DND-41 (cell line): ENCODE measurements at regions not wholly inside any gene's neighbourhood (a gene's known extent, or its start where the extent isn't known, plus 50 kb on each side); places are given as distances from the start of the nearest gene placed in this dataset.
"Not testable (repeated sequence)": the region's sequence is repeated elsewhere in the genome, so short reads cannot be mapped to it uniquely, and the experiment has no call there.

ENCODE experiments used
- ATAC-seq: fragments of 200-7000 bp; cut with Tn5 transposase; 3 replicates; pipeline ENCODE4 v1.9.1; 2021; ENCODE audit warnings: low read depth; ENCODE audit not compliant: insufficient read depth
- DNase-seq: peaks from one replicate; pipeline ENCODE4 v3.0.0-alpha.2; 2020
- H2AFZ ChIP-seq: 2 replicates; pipeline ENCODE4 v1.6.0; 2012; ENCODE audit warnings: low read depth, low read length
- H3K27ac ChIP-seq: 2 replicates; pipeline ENCODE4 v1.5.1; 2012; ENCODE audit warnings: low read length, inconsistent platforms
- H3K27me3 ChIP-seq: fragments of 200-600 bp; sonication (generic); 2 replicates; pipeline ENCODE4 v1.6.0; 2012; ENCODE audit warnings: low read length, mild to moderate bottlenecking, inconsistent platforms; ENCODE audit not compliant: insufficient read depth, poor library complexity
- H3K36me3 ChIP-seq: 2 replicates; pipeline ENCODE4 v1.5.1; 2012; ENCODE audit warnings: low read length, inconsistent platforms; ENCODE audit not compliant: insufficient read depth
- H3K4me1 ChIP-seq: 2 replicates; pipeline ENCODE4 v1.5.1; 2012; ENCODE audit warnings: mild to moderate bottlenecking, low read length; ENCODE audit not compliant: insufficient read depth
- H3K4me2 ChIP-seq: 2 replicates; pipeline ENCODE4 v1.6.0; 2012; ENCODE audit warnings: mild to moderate bottlenecking, moderate library complexity, low read length, inconsistent platforms; ENCODE audit not compliant: insufficient read depth
- H3K4me3 ChIP-seq, 2 experiments: fragments of 200-600 bp in 1 of 2; shearing (Covaris generic) in 1 of 2; 2 replicates each; pipeline ENCODE4 v1.5.1; 2012 to 2016; ENCODE audit warnings: inconsistent platforms in 2 of 2, low read length in 2 of 2, mild to moderate bottlenecking in 2 of 2, low read depth in 1 of 2, moderate library complexity in 1 of 2
- H3K79me2 ChIP-seq: 2 replicates; pipeline ENCODE4 v1.6.0; 2012; ENCODE audit warnings: low read length, inconsistent platforms; ENCODE audit not compliant: insufficient read depth
- H3K9ac ChIP-seq: 2 replicates; pipeline ENCODE4 v1.6.0; 2012; ENCODE audit warnings: low read depth, mild to moderate bottlenecking, inconsistent platforms, low read length, moderate library complexity
- H3K9me3 ChIP-seq: 2 replicates; pipeline ENCODE4 v1.5.1; 2012; ENCODE audit warnings: low read length, moderate library complexity, mild to moderate bottlenecking, inconsistent platforms; ENCODE audit not compliant: insufficient read depth, severe bottlenecking
- H4K20me1 ChIP-seq: 2 replicates; pipeline ENCODE4 v1.6.0; 2012; ENCODE audit warnings: low read length; ENCODE audit not compliant: insufficient read depth
- EZH2 ChIP-seq: IDR thresholded peaks from 3 replicates; pipeline ENCODE4 v1.6.1; 2012; ENCODE audit warnings: borderline replicate concordance, low read depth, mild to moderate bottlenecking, moderate library complexity, low read length, inconsistent platforms; ENCODE audit not compliant: severe bottlenecking
- TF ChIP-seq, protein P1 (sequence below): IDR thresholded peaks from 2 replicates; pipeline ENCODE4 v1.5.1; 2012; ENCODE audit warnings: borderline replicate concordance, low read length, moderate library complexity, mild to moderate bottlenecking; ENCODE audit not compliant: poor library complexity, severe bottlenecking; ENCODE audit errors: extremely low read depth

DNA sequence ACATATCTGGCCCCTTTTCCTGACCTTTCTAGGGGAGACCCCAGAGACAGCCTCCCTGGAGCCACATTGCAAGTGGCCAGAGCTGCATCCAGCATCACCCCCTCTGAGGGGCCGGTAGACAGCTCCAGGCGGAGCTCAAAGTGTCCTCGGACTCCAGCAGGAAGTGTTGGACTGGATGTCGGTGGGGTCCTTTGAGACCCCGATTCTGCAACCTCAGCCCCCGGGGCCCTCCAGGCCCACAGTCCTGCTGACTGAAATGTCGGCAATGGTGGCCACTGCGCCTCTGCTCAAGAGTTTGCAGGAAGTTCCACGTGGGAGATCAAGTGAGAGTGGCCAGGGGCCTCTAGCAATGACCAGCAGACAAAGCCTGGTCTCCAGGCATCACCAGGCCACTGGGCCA is 115.9 kb upstream of the FOXD4L5 start:
- no peak overlapping the region for H3K4me2 ChIP-seq
- ATAC-seq (no peak), DNase-seq (no peak)
- no peak overlapping the region for H3K9ac ChIP-seq
- no peak overlapping the region for H3K27ac ChIP-seq
- H3K79me2 ChIP-seq = no peaks in the 10 kb centered on the region
- no peak overlapping the region for H3K4me3 ChIP-seq
- H3K36me3 ChIP-seq = no peaks in the 10 kb centered on the region
- no peaks in the 10 kb centered on the region for H3K27me3 ChIP-seq
- H4K20me1 ChIP-seq = no peaks in the 10 kb centered on the region
- TF ChIP-seq EZH2 = no peak
- TF ChIP-seq, protein P1, sequence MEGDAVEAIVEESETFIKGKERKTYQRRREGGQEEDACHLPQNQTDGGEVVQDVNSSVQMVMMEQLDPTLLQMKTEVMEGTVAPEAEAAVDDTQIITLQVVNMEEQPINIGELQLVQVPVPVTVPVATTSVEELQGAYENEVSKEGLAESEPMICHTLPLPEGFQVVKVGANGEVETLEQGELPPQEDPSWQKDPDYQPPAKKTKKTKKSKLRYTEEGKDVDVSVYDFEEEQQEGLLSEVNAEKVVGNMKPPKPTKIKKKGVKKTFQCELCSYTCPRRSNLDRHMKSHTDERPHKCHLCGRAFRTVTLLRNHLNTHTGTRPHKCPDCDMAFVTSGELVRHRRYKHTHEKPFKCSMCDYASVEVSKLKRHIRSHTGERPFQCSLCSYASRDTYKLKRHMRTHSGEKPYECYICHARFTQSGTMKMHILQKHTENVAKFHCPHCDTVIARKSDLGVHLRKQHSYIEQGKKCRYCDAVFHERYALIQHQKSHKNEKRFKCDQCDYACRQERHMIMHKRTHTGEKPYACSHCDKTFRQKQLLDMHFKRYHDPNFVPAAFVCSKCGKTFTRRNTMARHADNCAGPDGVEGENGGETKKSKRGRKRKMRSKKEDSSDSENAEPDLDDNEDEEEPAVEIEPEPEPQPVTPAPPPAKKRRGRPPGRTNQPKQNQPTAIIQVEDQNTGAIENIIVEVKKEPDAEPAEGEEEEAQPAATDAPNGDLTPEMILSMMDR = no peak
- no peak overlapping the region for H2AFZ ChIP-seq
- H3K9me3 ChIP-seq = no peaks in the 10 kb centered on the region
- H3K4me1 ChIP-seq = no peaks in the 10 kb centered on the region

DNA sequence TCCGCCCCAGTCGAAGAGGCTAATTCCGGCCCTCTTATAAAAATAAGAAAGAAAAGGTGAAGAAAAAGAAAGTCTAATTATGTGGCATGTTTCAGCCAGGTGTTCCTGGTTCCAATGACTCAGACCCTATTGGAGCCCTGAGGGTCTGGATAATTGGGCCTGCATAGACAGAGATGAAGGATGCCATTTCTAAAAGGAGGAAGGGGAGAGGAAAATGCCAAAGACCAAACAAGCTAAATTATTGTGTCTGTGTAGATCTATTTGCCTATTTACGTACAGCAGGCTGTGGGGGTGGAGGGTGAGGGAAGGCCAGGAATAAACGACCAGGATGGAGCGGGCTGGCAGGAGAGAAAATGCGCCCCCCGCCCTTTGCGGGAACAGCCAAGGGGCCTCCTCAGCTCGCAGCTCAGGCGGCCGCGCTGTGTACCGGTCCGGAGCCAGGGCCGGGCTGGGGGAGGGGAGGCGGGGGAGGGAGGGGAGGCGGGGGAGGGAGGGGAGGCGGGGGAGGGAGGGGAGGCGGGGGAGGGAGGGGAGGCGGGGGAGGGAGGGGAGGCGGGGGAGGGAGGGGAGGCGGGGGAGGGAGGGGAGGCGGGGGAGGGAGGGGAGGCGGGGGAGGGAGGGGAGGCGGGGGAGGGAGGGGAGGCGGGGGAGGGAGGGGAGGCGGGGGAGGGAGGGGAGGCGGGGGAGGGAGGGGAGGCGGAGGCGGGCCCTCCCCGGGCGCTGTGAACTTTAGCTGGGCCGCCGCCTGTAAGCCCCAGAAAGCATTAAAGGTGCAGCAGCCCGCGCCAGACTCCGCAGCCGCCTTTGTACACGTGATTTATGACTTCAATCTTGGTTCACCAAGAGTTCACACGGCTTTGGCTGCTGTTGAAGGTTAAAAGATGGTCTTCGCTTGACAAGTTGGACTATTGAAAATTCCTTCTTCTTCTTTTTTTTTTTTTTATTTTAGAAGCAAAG is 113.0 kb upstream of the FOXD4L5 start:
- not testable (repeated sequence) for DNase-seq, H3K36me3 ChIP-seq, ATAC-seq, H3K4me3 ChIP-seq, H3K9me3 ChIP-seq, H4K20me1 ChIP-seq, H3K9ac ChIP-seq, H3K4me1 ChIP-seq, H3K79me2 ChIP-seq, H3K27me3 ChIP-seq, H3K27ac ChIP-seq, H2AFZ ChIP-seq, H3K4me2 ChIP-seq

DNA sequence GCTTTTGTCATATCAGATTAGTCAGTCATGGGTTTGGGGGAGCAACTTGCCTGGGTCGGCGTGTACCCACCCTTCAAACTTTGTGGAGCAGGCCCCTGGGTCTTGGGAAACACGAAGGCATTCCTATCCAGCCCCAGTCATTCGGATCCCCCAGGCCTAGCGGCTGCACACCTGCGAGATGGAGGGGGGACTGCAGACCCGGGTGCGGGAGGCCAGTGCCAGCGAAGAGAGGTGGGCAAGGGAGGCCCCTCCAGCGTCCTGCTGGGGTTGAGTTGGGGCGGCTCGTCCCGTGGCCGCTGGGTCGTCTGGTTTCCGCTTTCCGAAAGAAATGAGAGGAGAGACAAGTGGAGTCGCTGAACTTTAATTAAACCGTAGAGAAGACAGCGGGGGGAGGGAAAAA is 112.2 kb upstream of the FOXD4L5 start:
- not testable (repeated sequence) for DNase-seq, H3K9me3 ChIP-seq, H4K20me1 ChIP-seq, H3K4me3 ChIP-seq, H3K27ac ChIP-seq, H3K79me2 ChIP-seq, ATAC-seq, H3K27me3 ChIP-seq, H3K4me1 ChIP-seq, H3K36me3 ChIP-seq, H3K9ac ChIP-seq, H3K4me2 ChIP-seq, H2AFZ ChIP-seq

DNA sequence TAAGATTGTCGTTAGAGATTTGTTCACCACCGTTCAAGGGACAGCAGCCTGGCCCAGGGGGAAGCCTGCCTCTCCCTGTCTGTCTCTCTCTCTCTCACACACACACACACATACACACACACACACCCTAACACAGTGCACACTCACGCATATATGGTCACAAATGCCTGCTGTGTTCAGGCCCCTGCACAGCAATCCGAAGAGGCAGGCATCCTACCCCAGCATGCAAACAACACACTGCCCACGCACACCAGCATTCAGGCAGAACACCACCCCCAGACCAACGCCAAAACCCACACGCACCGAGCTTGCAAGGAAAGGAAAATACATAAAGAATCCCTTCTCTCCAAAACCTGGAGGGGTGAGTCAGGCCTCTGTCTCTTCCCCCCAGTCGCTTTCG is 111.6 kb upstream of the FOXD4L5 start:
- not testable (repeated sequence) for H3K4me1 ChIP-seq, H3K36me3 ChIP-seq, H3K27ac ChIP-seq, ATAC-seq, H3K79me2 ChIP-seq, H4K20me1 ChIP-seq, H3K4me3 ChIP-seq, H3K9me3 ChIP-seq, H3K4me2 ChIP-seq, H3K27me3 ChIP-seq, H3K9ac ChIP-seq, H2AFZ ChIP-seq, DNase-seq

DNA sequence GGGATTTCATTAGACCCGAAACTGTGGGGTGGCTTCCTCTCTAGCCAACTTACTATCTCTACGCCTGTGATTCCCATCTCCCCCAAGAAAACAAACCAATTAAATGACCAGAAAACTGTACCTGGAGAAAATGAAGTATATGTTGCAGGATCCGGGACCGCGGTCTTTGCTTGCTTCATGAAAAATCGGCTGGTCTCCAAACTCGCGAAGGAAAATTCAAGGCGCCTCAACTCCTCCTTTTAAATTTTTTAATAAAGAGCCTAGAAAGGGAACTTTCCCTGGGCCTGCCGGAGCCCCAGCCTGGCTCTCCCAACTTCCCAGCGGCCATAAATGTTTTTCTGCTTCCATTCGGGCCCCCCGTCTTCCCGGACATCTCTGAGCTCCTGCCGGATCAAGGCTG is 110.8 kb upstream of the FOXD4L5 start:
- not testable (repeated sequence) for H2AFZ ChIP-seq, H3K9ac ChIP-seq, H4K20me1 ChIP-seq, H3K36me3 ChIP-seq, H3K4me3 ChIP-seq, H3K4me2 ChIP-seq, ATAC-seq, DNase-seq, H3K79me2 ChIP-seq, H3K4me1 ChIP-seq, H3K27me3 ChIP-seq, H3K9me3 ChIP-seq, H3K27ac ChIP-seq

DNA sequence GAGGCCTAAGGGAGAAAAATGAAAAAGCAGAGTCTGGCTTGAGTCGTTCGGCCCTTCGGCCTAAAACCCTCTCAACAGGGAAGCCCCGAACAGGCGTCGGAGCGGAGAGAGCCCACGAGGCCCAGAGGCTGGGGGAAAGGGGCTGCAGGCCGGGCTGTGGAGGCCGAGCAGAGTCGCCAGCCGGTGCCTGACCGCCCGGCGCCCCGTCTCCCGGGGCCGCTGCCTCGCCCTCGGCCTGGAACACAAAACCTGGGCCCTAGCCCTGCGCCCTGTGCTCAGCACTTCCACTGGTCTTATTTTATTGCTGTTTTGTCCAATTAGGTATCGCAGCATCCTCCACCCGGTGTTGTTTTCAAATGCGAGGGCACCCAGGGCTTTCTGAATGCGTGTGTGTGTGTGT is 110.1 kb upstream of the FOXD4L5 start:
- not testable (repeated sequence) for H3K4me2 ChIP-seq, H3K27me3 ChIP-seq, H3K36me3 ChIP-seq, H3K4me3 ChIP-seq, H2AFZ ChIP-seq, H3K9ac ChIP-seq, ATAC-seq, H3K9me3 ChIP-seq, H3K27ac ChIP-seq, H3K79me2 ChIP-seq, H4K20me1 ChIP-seq, H3K4me1 ChIP-seq, DNase-seq

DNA sequence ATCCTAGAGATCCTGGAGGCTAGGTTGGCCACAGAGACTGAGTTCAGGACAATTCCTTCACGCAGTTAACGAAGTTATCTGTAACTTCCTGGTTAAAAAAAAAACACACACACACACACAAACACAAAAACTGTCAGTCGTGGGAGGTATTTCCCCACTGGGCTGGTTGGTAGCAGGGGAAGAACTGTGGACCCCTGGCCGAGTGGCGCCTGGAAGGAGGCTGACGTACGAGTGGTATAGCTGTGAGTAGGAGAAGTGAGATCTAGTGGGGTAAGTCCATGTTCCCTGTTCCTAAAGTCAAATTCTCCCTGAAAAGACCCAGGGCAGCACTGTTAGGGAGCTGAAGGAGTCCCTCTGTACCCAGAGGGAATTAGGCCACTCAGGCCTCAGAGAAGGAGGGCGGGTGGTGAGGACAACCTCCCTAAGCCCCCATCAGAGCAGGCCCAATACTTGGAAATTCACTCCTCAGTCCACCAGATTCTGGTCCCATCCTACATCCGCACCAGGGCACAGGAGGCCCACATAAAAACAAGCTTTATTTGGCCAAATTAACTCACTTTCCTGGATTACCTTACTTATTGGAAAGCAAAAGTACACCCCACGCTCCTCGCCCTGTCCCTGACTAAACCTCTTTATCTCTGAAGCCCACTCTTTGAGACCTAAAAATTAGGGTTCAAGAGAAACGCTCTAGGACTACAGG is 108.3 kb upstream of the FOXD4L5 start:
- H4K20me1 ChIP-seq, H3K4me1 ChIP-seq, H3K9me3 ChIP-seq, H3K36me3 ChIP-seq, H3K4me3 ChIP-seq, H3K27ac ChIP-seq, H3K4me2 ChIP-seq, ATAC-seq, H3K27me3 ChIP-seq, H3K9ac ChIP-seq, H3K79me2 ChIP-seq, H2AFZ ChIP-seq, DNase-seq: not testable (repeated sequence)
